Activated naive CD4-positive, alpha-beta T cell treated with anti-CD3 and anti-CD28 coated beads for 36 hours (primary cell): ENCODE measurements at regions not wholly inside any gene's neighbourhood (a gene's known extent, or its start where the extent isn't known, plus 50 kb on each side); places are given as distances from the start of the nearest gene placed in this dataset.
"Not testable (repeated sequence)": the region's sequence is repeated elsewhere in the genome, so short reads cannot be mapped to it uniquely, and the experiment has no call there.

Experiments used
- CTCF ChIA-PET: fragments of 350-600 bp; sonication (Branson Sonifier 250); formaldehyde crosslinking; loops from one replicate; lab custom pipeline; 2021; ENCODE audit warnings: antibody characterized with exemption; lab: Charles Lee
- DNase-seq: peaks from one replicate; pipeline ENCODE4 v3.0.0-alpha.2; 2020
- H3K27ac Mint-ChIP-seq: one replicate; pipeline ENCODE4 v1.8.0; 2021; ENCODE audit warnings: mild to moderate bottlenecking, mixed read lengths
- H3K27me3 Mint-ChIP-seq: one replicate; pipeline ENCODE4 v1.8.0; 2021; ENCODE audit warnings: low read depth, mixed read lengths
- H3K36me3 Mint-ChIP-seq: one replicate; pipeline ENCODE4 v1.8.0; 2021; ENCODE audit warnings: low read depth, mixed read lengths
- H3K4me1 Mint-ChIP-seq: one replicate; pipeline ENCODE4 v1.8.0; 2021; ENCODE audit warnings: low read depth, mixed read lengths
- H3K4me3 Mint-ChIP-seq: one replicate; pipeline ENCODE4 v1.8.0; 2021; ENCODE audit warnings: mild to moderate bottlenecking, moderate library complexity, mixed read lengths
- H3K9me3 Mint-ChIP-seq: one replicate; pipeline ENCODE4 v1.8.0; 2021; ENCODE audit warnings: mixed read lengths
- intact Hi-C: fragments of 100-400 bp; cut with micrococcal nuclease; formaldehyde crosslinking; loops from one replicate; pipeline ENCODE4 v1.15.1; 2023

DNA sequence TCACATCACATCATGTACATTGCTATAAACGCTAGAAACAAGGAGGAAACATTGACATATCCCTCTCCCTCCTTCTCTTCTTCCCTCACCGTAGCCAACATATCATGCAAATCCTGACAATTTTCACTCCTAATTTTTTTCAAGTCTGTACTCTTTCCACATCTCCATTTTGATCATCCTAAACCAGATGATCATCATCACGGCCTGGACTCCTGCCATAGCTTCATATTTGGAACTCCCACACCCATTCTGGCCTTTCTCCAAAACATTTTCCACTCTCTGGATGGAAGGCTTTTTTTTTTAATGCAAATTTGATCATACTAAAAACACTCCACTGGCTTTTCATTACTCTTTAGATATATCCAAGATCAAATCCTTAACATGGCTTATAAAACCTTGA, 248.0 kb upstream of the CNTN3 start:
- H3K4me3 Mint-ChIP-seq = no peak overlapping the region
- peaks cover 6% of the 10 kb centered on the region for H3K9me3 Mint-ChIP-seq
- no peak for DNase-seq
- no peaks in the 10 kb centered on the region for H3K27me3 Mint-ChIP-seq
- H3K27ac Mint-ChIP-seq = no peak overlapping the region
- intact Hi-C loops = no loop called here
- CTCF ChIA-PET = no interaction called here
- no peaks in the 10 kb centered on the region for H3K4me1 Mint-ChIP-seq
- no peaks in the 10 kb centered on the region for H3K36me3 Mint-ChIP-seq

DNA sequence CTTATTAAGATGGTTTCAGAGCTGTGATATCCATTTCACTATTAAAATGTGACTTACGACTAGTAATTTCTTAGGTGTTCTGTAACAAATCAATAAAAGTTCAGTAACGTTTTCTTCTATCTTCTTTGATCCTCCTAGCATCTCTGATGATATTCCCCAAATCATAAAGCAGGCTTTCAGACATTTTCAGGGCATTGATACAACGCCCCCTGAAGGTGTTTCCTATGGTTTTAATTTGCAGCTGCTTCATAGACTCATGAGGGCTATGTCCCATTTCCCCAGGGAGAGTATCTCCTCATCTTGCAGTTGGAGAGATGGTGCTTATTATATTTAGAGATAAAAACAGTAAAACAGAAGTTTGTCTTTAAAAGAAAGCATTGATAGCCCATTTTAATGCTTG, 246.8 kb upstream of the CNTN3 start:
- no peaks in the 10 kb centered on the region for H3K27me3 Mint-ChIP-seq
- DNase-seq = no peak
- no peak overlapping the region for H3K27ac Mint-ChIP-seq
- H3K4me1 Mint-ChIP-seq = no peaks in the 10 kb centered on the region
- peaks cover 6% of the 10 kb centered on the region for H3K9me3 Mint-ChIP-seq
- H3K36me3 Mint-ChIP-seq = no peaks in the 10 kb centered on the region
- intact Hi-C loops = no loop called here
- CTCF ChIA-PET = no interaction called here
- H3K4me3 Mint-ChIP-seq = no peak overlapping the region

- no peaks in the 10 kb centered on the region for H3K4me1 Mint-ChIP-seq
- no peak for DNase-seq
- CTCF ChIA-PET = no interaction called here
Measured at GRCh38 chr3:74858086-74858485, 243.6 kb upstream of the CNTN3 start.

GRCh38 chr3:74850381-74850780, 235.9 kb upstream of the CNTN3 start:
- intact Hi-C loops = no loop called here
- H3K4me3 Mint-ChIP-seq = no peak overlapping the region
- H3K36me3 Mint-ChIP-seq = no peaks in the 10 kb centered on the region
- no peak overlapping the region for H3K27ac Mint-ChIP-seq
- H3K27me3 Mint-ChIP-seq = no peaks in the 10 kb centered on the region
- DNase-seq = no peak
- CTCF ChIA-PET = no interaction called here
- H3K4me1 Mint-ChIP-seq = no peaks in the 10 kb centered on the region
- H3K9me3 Mint-ChIP-seq = peaks cover 5% of the 10 kb centered on the region

More at GRCh38 chr3:74858086-74858485, 243.6 kb upstream of the CNTN3 start:
- Mint-ChIP-seq H3K9me3 (peaks cover 4% of the 10 kb centered on the region), H3K36me3 (no peaks in the 10 kb centered on the region), H3K4me3 (no peak overlapping the region), H3K27ac (no peak overlapping the region), H3K27me3 (no peaks in the 10 kb centered on the region)
- intact Hi-C loops = no loop called here

DNA sequence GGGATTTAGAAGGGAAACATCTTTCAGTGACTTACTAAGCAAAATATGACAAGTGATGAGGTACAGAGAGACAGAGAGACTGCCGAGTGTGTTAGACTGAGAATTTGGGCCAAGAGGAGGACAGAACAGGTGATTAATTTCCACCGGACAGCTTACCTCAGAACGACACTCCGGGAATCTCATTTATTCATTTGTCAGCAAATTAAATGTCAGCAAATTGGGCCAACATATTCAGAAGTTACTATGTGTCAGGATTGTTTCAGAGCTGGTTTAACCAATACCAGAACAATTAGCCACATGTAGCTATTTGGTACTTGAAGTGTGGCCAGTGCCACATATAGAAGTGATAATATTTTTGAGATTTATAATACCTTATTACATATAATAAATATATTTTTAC, 232.6 kb upstream of the CNTN3 start:
- Mint-ChIP-seq H3K4me1 (no peaks in the 10 kb centered on the region), H3K9me3 (peaks cover 6% of the 10 kb centered on the region), H3K27ac (no peak overlapping the region), H3K27me3 (no peaks in the 10 kb centered on the region), H3K4me3 (no peak overlapping the region), H3K36me3 (no peaks in the 10 kb centered on the region)
- intact Hi-C loops = no loop called here
- CTCF ChIA-PET = no interaction called here
- DNase-seq = no peak

- CTCF ChIA-PET = interaction anchor here (0.9 kb wide), 1 partner anchor 9 kb away, joined by 6 read pairs; no protein-coding TSS in a partner anchor
- intact Hi-C loops = no loop called here
- H3K9me3 Mint-ChIP-seq = peaks cover 8% of the 10 kb centered on the region
- H3K4me1 Mint-ChIP-seq = no peaks in the 10 kb centered on the region
- no peak for DNase-seq
- no peak overlapping the region for H3K4me3 Mint-ChIP-seq
- no peaks in the 10 kb centered on the region for H3K27me3 Mint-ChIP-seq
- H3K36me3 Mint-ChIP-seq = no peaks in the 10 kb centered on the region
- no peak overlapping the region for H3K27ac Mint-ChIP-seq
Measured at GRCh38 chr3:74845081-74845480, 230.6 kb upstream of the CNTN3 start.

DNA sequence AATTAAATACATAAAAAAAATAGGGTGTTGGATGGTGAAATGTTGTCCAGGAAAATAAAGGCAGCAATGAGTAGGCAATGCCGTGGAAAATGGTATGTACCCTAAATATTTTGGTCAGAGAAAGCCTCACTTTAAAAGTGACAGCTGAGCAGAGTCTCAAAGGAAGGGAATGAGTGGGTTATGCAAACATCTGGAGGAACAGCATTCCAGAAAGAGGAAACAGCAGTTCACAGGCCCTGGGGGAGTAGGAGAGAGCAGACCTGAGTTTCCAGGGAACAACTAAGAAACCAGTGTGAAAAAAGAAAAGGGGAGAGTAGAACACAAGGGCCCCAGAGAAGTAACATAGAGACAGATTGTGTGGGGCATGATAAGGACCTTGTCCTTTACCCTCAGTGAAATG, 230.0 kb upstream of the CNTN3 start:
- no peak overlapping the region for H3K27ac Mint-ChIP-seq
- H3K4me1 Mint-ChIP-seq = no peaks in the 10 kb centered on the region
- no peaks in the 10 kb centered on the region for H3K27me3 Mint-ChIP-seq
- intact Hi-C loops = no loop called here
- DNase-seq = no peak
- no peak overlapping the region for H3K4me3 Mint-ChIP-seq
- H3K9me3 Mint-ChIP-seq = peaks cover 8% of the 10 kb centered on the region
- H3K36me3 Mint-ChIP-seq = no peaks in the 10 kb centered on the region
- CTCF ChIA-PET = no interaction called here

- Mint-ChIP-seq H3K4me1 (no peaks in the 10 kb centered on the region), H3K4me3 (no peak overlapping the region), H3K9me3 (peaks cover 8% of the 10 kb centered on the region), H3K27ac (no peak overlapping the region), H3K36me3 (no peaks in the 10 kb centered on the region), H3K27me3 (no peaks in the 10 kb centered on the region)
- DNase-seq = no peak
- CTCF ChIA-PET = no interaction called here
- intact Hi-C loops = no loop called here
Measured at GRCh38 chr3:74842649-74843048, 228.2 kb upstream of the CNTN3 start.

DNA sequence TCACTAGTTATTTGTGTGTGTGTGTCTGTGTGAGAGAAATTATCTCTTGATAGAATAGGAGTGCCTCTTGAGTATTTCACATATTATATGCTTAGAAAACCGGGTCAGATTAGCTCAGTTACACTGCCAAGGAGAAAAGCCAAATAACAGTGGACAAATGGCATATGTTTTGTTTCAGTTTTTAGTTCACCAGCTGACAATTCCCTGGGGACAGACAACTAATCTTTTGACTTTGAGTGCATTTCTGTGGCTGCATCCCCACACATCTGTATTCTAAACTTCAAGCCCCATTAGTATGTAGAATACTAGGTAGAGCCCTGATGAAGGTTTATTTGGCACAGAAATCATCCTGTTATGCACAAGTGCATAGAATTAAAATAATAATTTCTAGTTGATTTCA, 227.7 kb upstream of the CNTN3 start:
- Mint-ChIP-seq H3K9me3 (peaks cover 7% of the 10 kb centered on the region), H3K4me1 (no peaks in the 10 kb centered on the region), H3K27ac (no peak overlapping the region), H3K4me3 (no peak overlapping the region), H3K27me3 (no peaks in the 10 kb centered on the region), H3K36me3 (no peaks in the 10 kb centered on the region)
- CTCF ChIA-PET = interaction anchor here (0.6 kb wide), 1 partner anchor 1191 kb away, joined by 3 read pairs; no protein-coding TSS in a partner anchor
- no peak for DNase-seq
- intact Hi-C loops = no loop called here

- H3K4me1 Mint-ChIP-seq = no peaks in the 10 kb centered on the region
- H3K9me3 Mint-ChIP-seq = peaks cover 3% of the 10 kb centered on the region
- no peak overlapping the region for H3K4me3 Mint-ChIP-seq
- H3K27ac Mint-ChIP-seq = no peak overlapping the region
- DNase-seq = no peak
- CTCF ChIA-PET = interaction anchor here (0.7 kb wide), 1 partner anchor 409 kb away, joined by 3 read pairs; no protein-coding TSS in a partner anchor
- H3K36me3 Mint-ChIP-seq = no peaks in the 10 kb centered on the region
- H3K27me3 Mint-ChIP-seq = no peaks in the 10 kb centered on the region
- intact Hi-C loops = no loop called here
Measured at GRCh38 chr3:74839566-74839965, 225.1 kb upstream of the CNTN3 start.

DNA sequence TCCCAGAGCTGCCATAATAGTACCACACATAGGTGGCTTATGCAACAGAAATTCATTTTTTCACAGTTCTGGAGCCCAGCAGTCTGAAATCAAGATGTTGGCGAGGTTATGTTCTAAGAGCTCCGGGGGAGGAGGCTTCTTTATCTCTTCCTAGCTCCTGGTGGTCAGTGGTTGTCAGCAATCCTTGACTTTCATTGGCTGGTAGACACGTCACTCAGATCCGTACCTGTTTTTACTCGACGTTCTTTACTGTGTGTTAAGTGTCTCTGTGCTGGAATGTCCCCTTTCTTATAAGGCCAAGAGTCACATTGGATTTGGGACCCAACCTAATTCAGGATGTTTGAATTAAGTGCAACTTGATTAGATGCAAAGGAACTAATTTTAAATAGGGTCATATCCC, 218.5 kb upstream of the CNTN3 start:
- no peaks in the 10 kb centered on the region for H3K27me3 Mint-ChIP-seq
- CTCF ChIA-PET = interaction anchor here (0.6 kb wide), 1 partner anchor 106 kb away, joined by 3 read pairs; no protein-coding TSS in a partner anchor
- no peaks in the 10 kb centered on the region for H3K36me3 Mint-ChIP-seq
- H3K4me3 Mint-ChIP-seq = no peak overlapping the region
- H3K27ac Mint-ChIP-seq = no peak overlapping the region
- H3K4me1 Mint-ChIP-seq = no peaks in the 10 kb centered on the region
- no peak for DNase-seq
- intact Hi-C loops = no loop called here
- peaks cover 3% of the 10 kb centered on the region for H3K9me3 Mint-ChIP-seq

- H3K4me3 Mint-ChIP-seq, intact Hi-C loops, H3K9me3 Mint-ChIP-seq, DNase-seq, H3K27me3 Mint-ChIP-seq, CTCF ChIA-PET, H3K27ac Mint-ChIP-seq, H3K36me3 Mint-ChIP-seq, H3K4me1 Mint-ChIP-seq: not testable (repeated sequence)
Measured at GRCh38 chr3:74830845-74831244, 216.4 kb upstream of the CNTN3 start.

- H3K27me3 Mint-ChIP-seq, DNase-seq, intact Hi-C loops, H3K36me3 Mint-ChIP-seq, H3K4me3 Mint-ChIP-seq, H3K27ac Mint-ChIP-seq, H3K4me1 Mint-ChIP-seq, CTCF ChIA-PET: not testable (repeated sequence)
- H3K9me3 Mint-ChIP-seq = peaks cover 11% of the 10 kb centered on the region
Measured at GRCh38 chr3:74825404-74825803, 210.9 kb upstream of the CNTN3 start.

DNA sequence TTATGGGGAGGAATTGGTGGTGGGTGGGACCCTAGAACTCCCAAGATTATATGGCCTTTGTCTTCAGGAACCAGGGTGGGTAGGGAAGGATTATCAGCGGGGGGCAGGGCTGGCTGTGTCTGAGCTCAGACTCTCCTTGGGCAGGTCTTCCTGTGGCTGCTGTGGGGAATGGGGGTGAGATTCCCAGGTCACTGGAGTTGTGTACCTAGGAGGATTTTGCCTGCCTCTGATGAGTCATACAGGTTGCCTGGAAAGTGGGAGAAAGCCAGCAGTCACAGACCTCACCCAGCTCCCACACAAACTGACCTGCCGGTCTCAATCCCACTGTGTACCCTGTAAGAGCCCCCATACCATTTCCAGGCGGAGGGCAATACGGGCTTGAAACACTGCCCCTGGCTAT, 209.9 kb upstream of the CNTN3 start:
- no peak overlapping the region for H3K4me3 Mint-ChIP-seq
- H3K27ac Mint-ChIP-seq = no peak overlapping the region
- no peak for DNase-seq
- intact Hi-C loops = no loop called here
- H3K9me3 Mint-ChIP-seq = peaks cover 12% of the 10 kb centered on the region
- no peaks in the 10 kb centered on the region for H3K27me3 Mint-ChIP-seq
- H3K36me3 Mint-ChIP-seq = no peaks in the 10 kb centered on the region
- CTCF ChIA-PET = no interaction called here
- no peaks in the 10 kb centered on the region for H3K4me1 Mint-ChIP-seq
